GM23248 (cell line): ENCODE measurements at regions not wholly inside any gene's neighbourhood (a gene's known extent, or its start where the extent isn't known, plus 50 kb on each side); places are given as distances from the start of the nearest gene placed in this dataset.

ENCODE experiments used
- DNase-seq: peaks from one replicate; pipeline ENCODE4 v3.0.0-alpha.2; 2015
- H2AFZ ChIP-seq: fragments of 200-600 bp; sonication (generic); 2 replicates; pipeline ENCODE4 v1.6.1; 2016; ENCODE audit warnings: antibody characterized with exemption
- H3F3A ChIP-seq: fragments of 200-600 bp; sonication (generic); 2 replicates; pipeline ENCODE4 v1.6.1; 2016; ENCODE audit warnings: mild to moderate bottlenecking, antibody characterized with exemption, mixed run types; ENCODE audit not compliant: insufficient read depth
- H3K27ac ChIP-seq: fragments of 200-600 bp; sonication (generic); 2 replicates; pipeline ENCODE4 v1.5.1; 2016; ENCODE audit warnings: mild to moderate bottlenecking
- H3K27me3 ChIP-seq: fragments of 200-600 bp; sonication (generic); replicated peaks from 2 replicates; pipeline ENCODE4 v1.6.1; 2016; ENCODE audit warnings: mild to moderate bottlenecking; ENCODE audit not compliant: insufficient read depth
- H3K36me3 ChIP-seq: fragments of 200-600 bp; sonication (generic); 2 replicates; pipeline ENCODE4 v1.6.1; 2016; ENCODE audit warnings: low read depth, mild to moderate bottlenecking
- H3K4me1 ChIP-seq: fragments of 200-600 bp; sonication (generic); 2 replicates; pipeline ENCODE4 v1.6.1; 2016; ENCODE audit warnings: mild to moderate bottlenecking; ENCODE audit not compliant: insufficient read depth
- H3K4me2 ChIP-seq: fragments of 200-600 bp; sonication (generic); one replicate; pipeline ENCODE4 v1.6.1; 2016; ENCODE audit warnings: mild to moderate bottlenecking; ENCODE audit not compliant: unreplicated experiment
- H3K4me3 ChIP-seq: fragments of 200-600 bp; sonication (generic); 2 replicates; pipeline ENCODE4 v1.5.1; 2016; ENCODE audit warnings: mild to moderate bottlenecking
- H3K79me2 ChIP-seq: fragments of 200-600 bp; sonication (generic); 2 replicates; pipeline ENCODE4 v1.6.1; 2016; ENCODE audit warnings: mild to moderate bottlenecking; ENCODE audit not compliant: insufficient read depth
- H3K9ac ChIP-seq: fragments of 200-600 bp; sonication (generic); 2 replicates; pipeline ENCODE4 v1.6.1; 2016; ENCODE audit warnings: mild to moderate bottlenecking
- H3K9me2 ChIP-seq: fragments of 200-600 bp; sonication (generic); 2 replicates; pipeline ENCODE4 v1.6.1; 2016; ENCODE audit warnings: mixed run types, mild to moderate bottlenecking, moderate library complexity; ENCODE audit not compliant: insufficient read depth
- H3K9me3 ChIP-seq: fragments of 200-600 bp; sonication (generic); one replicate; pipeline ENCODE4 v1.6.1; 2017; ENCODE audit warnings: low read depth
- H4K20me1 ChIP-seq: fragments of 200-600 bp; sonication (generic); 2 replicates; pipeline ENCODE4 v1.6.0; 2016; ENCODE audit not compliant: insufficient read depth
- EZH2 ChIP-seq: fragments of 200-600 bp; sonication (generic); IDR thresholded peaks from 2 replicates; pipeline ENCODE4 v1.6.1; 2018; ENCODE audit warnings: antibody characterized with exemption, mild to moderate bottlenecking; ENCODE audit not compliant: insufficient read depth, poor library complexity, severe bottlenecking
- EZH2phosphoT487 ChIP-seq: fragments of 200-600 bp; sonication (generic); IDR thresholded peaks from 2 replicates; pipeline ENCODE4 v1.6.1; 2018; ENCODE audit warnings: antibody characterized with exemption, moderate library complexity, mild to moderate bottlenecking, low read depth; ENCODE audit not compliant: insufficient read depth
- WGBS, 2 experiments: methylation state at CpG; one replicate each; pipeline ENCODE4 v1.1.6; 2015 to 2017; ENCODE audit warnings: low lambda C conversion rate in 2 of 2, low coverage in 1 of 2; ENCODE audit errors: missing lambda C conversion rate in 2 of 2; 5-methylcytosine and 5-hydroxymethylcytosine counted together
- in situ Hi-C: fragments of 300-500 bp; cut with MboI; formaldehyde crosslinking; loops from 2 replicates; pipeline ENCODE4 v1.15.0; 2020

- no peaks in the 10 kb centered on the region for H3K36me3 ChIP-seq
- no peak overlapping the region for H3K27ac ChIP-seq
- H3K9ac ChIP-seq: no peak overlapping the region
- no peak overlapping the region for H3K4me2 ChIP-seq
- H4K20me1 ChIP-seq: no peaks in the 10 kb centered on the region
- in situ Hi-C loops: no loop called here
- TF ChIP-seq EZH2phosphoT487 (no peak), EZH2 (no peak)
- H3K4me3 ChIP-seq: no peak overlapping the region
- H3K9me3 ChIP-seq: no peaks in the 10 kb centered on the region
- H2AFZ ChIP-seq: no peak overlapping the region
- H3K79me2 ChIP-seq: no peaks in the 10 kb centered on the region
- H3K27me3 ChIP-seq: no peaks in the 10 kb centered on the region
- no peaks in the 10 kb centered on the region for H3F3A ChIP-seq
- DNase-seq: no peak
- H3K9me2 ChIP-seq: no peaks in the 10 kb centered on the region; the same call in 1 of the 2 replicates
- H3K4me1 ChIP-seq: no peaks in the 10 kb centered on the region
- 11% methylated on average over 3 of the region's 3 CpGs for WGBS, 2 experiments
Observed at GRCh38 chr6:153526479-153526878, 395.4 kb upstream of the RGS17 start.

GRCh38 chr6:153525998-153526397 lies 394.9 kb upstream of the RGS17 start:
- H3K4me3 ChIP-seq: no peak overlapping the region
- no peaks in the 10 kb centered on the region for H3F3A ChIP-seq
- H3K4me1 ChIP-seq: no peaks in the 10 kb centered on the region
- H4K20me1 ChIP-seq: no peaks in the 10 kb centered on the region
- H3K4me2 ChIP-seq: no peak overlapping the region
- H3K27ac ChIP-seq: no peak overlapping the region
- H3K79me2 ChIP-seq: no peaks in the 10 kb centered on the region
- TF ChIP-seq EZH2 (no peak), EZH2phosphoT487 (no peak)
- H3K9me3 ChIP-seq: no peaks in the 10 kb centered on the region
- in situ Hi-C loops: no loop called here
- DNase-seq: no peak
- H3K9ac ChIP-seq: no peak overlapping the region
- no peak overlapping the region for H2AFZ ChIP-seq
- no peaks in the 10 kb centered on the region for H3K36me3 ChIP-seq
- 4 to 11% methylated on average over 1 of the region's 1 CpG for WGBS, 2 experiments
- no peaks in the 10 kb centered on the region; the same call in 1 of the 2 replicates for H3K9me2 ChIP-seq
- no peaks in the 10 kb centered on the region for H3K27me3 ChIP-seq

DNA sequence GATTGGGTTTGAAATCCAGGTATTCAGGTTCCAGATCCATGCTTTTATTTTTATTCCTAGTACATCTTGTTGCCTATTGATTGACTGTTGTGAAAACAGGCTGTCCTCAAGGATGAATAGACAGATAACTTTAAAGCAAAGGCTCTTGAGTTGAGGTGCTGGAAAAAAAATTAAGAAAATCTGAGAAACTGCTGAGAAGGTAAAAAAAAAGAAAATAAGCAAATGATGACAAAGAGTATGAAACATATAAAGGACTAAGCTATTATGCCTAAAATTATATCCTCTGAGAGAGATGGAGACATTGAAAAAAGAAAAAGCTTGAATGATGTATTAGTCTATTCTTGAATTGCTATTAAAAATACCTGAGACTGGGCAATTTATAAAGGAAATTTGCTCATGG lies 392.3 kb upstream of the RGS17 start:
- no peak overlapping the region for H3K4me3 ChIP-seq
- no peaks in the 10 kb centered on the region; the same call in 1 of the 2 replicates for H3K9me2 ChIP-seq
- H4K20me1 ChIP-seq: no peaks in the 10 kb centered on the region
- no peaks in the 10 kb centered on the region for H3K79me2 ChIP-seq
- no peaks in the 10 kb centered on the region for H3K36me3 ChIP-seq
- no peaks in the 10 kb centered on the region for H3F3A ChIP-seq
- H3K27ac ChIP-seq: no peak overlapping the region
- no peak overlapping the region for H2AFZ ChIP-seq
- in situ Hi-C loops: no loop called here
- no peaks in the 10 kb centered on the region for H3K4me1 ChIP-seq
- no peak for DNase-seq
- TF ChIP-seq EZH2: no peak
- no peak for TF ChIP-seq EZH2phosphoT487
- no peaks in the 10 kb centered on the region for H3K27me3 ChIP-seq
- no peak overlapping the region for H3K4me2 ChIP-seq
- no peaks in the 10 kb centered on the region for H3K9me3 ChIP-seq
- no peak overlapping the region for H3K9ac ChIP-seq

DNA sequence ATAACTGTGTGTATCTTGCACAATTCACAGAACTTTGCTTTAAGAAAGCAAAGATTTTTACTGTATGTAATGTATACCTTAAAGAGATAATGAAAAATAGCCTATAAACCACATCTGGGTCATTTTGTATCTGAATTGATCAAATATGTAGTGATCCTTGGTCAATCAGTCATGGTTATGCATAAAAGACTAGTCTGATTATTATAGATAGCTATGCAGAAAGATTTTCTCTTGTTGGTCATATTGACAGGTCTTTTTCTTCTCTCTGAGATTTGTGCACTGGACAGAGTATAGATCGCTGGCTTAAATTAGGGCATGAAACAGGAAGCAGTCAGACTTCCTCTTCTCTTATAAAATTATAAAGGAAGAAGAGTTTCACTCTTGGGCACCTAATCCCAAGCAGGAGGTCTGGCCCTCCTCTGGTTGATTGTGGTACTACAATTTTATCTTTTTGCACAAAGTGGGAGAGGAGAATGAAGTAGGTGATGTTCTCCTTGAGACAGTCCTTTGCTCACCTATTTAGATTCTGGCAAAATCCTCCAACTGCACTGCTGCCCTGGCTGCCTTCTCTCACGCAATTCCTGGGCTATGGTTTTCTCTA lies 380.9 kb upstream of the RGS17 start:
- TF ChIP-seq EZH2 (no peak), EZH2phosphoT487 (no peak)
- Histone ChIP-seq H3K4me1 (no peaks in the 10 kb centered on the region), H3K27ac (no peak overlapping the region), H3K9me3 (no peaks in the 10 kb centered on the region), H2AFZ (peak overlapping the region; percentile 74), H4K20me1 (no peaks in the 10 kb centered on the region), H3F3A (no peaks in the 10 kb centered on the region), H3K4me2 (no peak overlapping the region), H3K4me3 (no peak overlapping the region), H3K9ac (no peak overlapping the region), H3K9me2 (no peaks in the 10 kb centered on the region), H3K36me3 (no peaks in the 10 kb centered on the region), H3K79me2 (no peaks in the 10 kb centered on the region), H3K27me3 (no peaks in the 10 kb centered on the region)
- 2 to 5% methylated on average over 2 of the region's 2 CpGs for WGBS, 2 experiments
- in situ Hi-C loops: loop anchor here (10.0 kb wide), 1 partner anchor 477 kb away; no protein-coding TSS in a partner anchor
- peak; percentile 46 for DNase-seq

GRCh38 chr6:153503810-153504209 lies 372.7 kb upstream of the RGS17 start:
- H3K4me2 ChIP-seq: no peak overlapping the region
- DNase-seq: peak; percentile 3
- H3F3A ChIP-seq: no peaks in the 10 kb centered on the region
- no peaks in the 10 kb centered on the region for H3K79me2 ChIP-seq
- no peaks in the 10 kb centered on the region for H3K27me3 ChIP-seq
- H3K4me3 ChIP-seq: no peak overlapping the region
- TF ChIP-seq EZH2 (no peak), EZH2phosphoT487 (no peak)
- in situ Hi-C loops: no loop called here
- no peak overlapping the region for H2AFZ ChIP-seq
- no peak overlapping the region for H3K27ac ChIP-seq
- no peak overlapping the region for H3K9ac ChIP-seq
- WGBS, 2 experiments: 72 to 73% methylated on average over 4 of the region's 4 CpGs
- H3K9me3 ChIP-seq: no peaks in the 10 kb centered on the region
- no peaks in the 10 kb centered on the region for H3K9me2 ChIP-seq
- no peaks in the 10 kb centered on the region for H4K20me1 ChIP-seq
- no peaks in the 10 kb centered on the region for H3K36me3 ChIP-seq
- no peaks in the 10 kb centered on the region for H3K4me1 ChIP-seq
